ENCODE measurements at regions not wholly inside any gene's neighbourhood (a gene's known extent, or its start where the extent isn't known, plus 50 kb on each side); places are given as distances from the start of the nearest gene placed in this dataset.

DNA sequence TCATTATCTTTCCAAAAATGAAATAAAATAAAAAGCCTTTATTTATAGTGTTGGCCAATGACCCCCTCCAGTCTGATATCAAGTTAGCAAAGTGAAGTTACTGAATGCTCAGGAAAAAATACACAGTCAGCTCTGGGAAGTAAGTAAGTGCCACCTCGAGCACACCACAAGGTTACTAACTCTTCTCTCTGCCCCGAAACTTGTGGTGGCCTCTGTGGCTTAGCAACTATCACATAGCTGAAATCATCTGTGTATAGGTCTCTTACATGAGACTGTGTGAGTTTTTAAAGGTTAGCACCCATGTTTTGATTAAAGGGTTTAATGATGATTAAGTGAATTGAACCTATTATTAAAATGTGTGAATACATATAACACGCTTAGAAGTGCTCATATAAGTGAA, 161.4 kb upstream of the KLF4 start:
- TF ChIP-seq, protein P1, sequence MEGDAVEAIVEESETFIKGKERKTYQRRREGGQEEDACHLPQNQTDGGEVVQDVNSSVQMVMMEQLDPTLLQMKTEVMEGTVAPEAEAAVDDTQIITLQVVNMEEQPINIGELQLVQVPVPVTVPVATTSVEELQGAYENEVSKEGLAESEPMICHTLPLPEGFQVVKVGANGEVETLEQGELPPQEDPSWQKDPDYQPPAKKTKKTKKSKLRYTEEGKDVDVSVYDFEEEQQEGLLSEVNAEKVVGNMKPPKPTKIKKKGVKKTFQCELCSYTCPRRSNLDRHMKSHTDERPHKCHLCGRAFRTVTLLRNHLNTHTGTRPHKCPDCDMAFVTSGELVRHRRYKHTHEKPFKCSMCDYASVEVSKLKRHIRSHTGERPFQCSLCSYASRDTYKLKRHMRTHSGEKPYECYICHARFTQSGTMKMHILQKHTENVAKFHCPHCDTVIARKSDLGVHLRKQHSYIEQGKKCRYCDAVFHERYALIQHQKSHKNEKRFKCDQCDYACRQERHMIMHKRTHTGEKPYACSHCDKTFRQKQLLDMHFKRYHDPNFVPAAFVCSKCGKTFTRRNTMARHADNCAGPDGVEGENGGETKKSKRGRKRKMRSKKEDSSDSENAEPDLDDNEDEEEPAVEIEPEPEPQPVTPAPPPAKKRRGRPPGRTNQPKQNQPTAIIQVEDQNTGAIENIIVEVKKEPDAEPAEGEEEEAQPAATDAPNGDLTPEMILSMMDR (IDR thresholded peaks at IDR 0.05), result no peak
- no peak for TF ChIP-seq EZH2 (IDR thresholded peaks at IDR 0.05; ENCODE audit: borderline replicate concordance, insufficient read depth, low read depth, low read length, poor library complexity, severe bottlenecking)
- Mint-ChIP-seq H3K27ac (no peak overlapping the region), H3K4me3 (no peak overlapping the region), H3K4me1 (no peaks in the 10 kb centered on the region), H3K27me3 (peaks cover 13% of the 10 kb centered on the region), H3K9me3 (ENCODE audit: insufficient read depth) (no peaks in the 10 kb centered on the region)
- ChIA-PET CTCF (no interaction called here), POLR2A (no interaction called here)
- intact Hi-C loops (cut with micrococcal nuclease), result no loop called here
- no peaks in the 10 kb centered on the region for H3K4me1 ChIP-seq (ENCODE audit: control insufficient read depth in 2 of 2, insufficient read depth in 2 of 2, low read length in 2 of 2)
- no peaks in the 10 kb centered on the region for H3K36me3 ChIP-seq (replicated peaks in 1 of 2; ENCODE audit: control extremely low read depth in 1 of 2, control insufficient read depth in 1 of 2, extremely low read depth in 1 of 2, insufficient read depth in 2 of 2, low read length in 1 of 2)
- no peaks in the 10 kb centered on the region for H3K79me2 ChIP-seq (ENCODE audit: control insufficient read depth, insufficient read depth, low read length)
- H3K9me3 ChIP-seq (ENCODE audit: control extremely low read depth in 1 of 3, control insufficient read depth in 2 of 3, insufficient read depth in 1 of 3, low read length in 2 of 3), result no peaks in the 10 kb centered on the region
- no CpG with 5 or more reads among the region's 3 CpGs for WGBS (ENCODE audit: insufficient coverage)
- no peaks in the 10 kb centered on the region for H4K20me1 ChIP-seq (ENCODE audit: control insufficient read depth, insufficient read depth, low read length, poor library complexity, severe bottlenecking)
- H3K27me3 ChIP-seq (replicated peaks in 1 of 4; ENCODE audit: control extremely low read depth in 1 of 4, control insufficient read depth in 3 of 4, insufficient read depth in 4 of 4, low read length in 3 of 4), result peaks cover 0 to 8% (median 0%) of the 10 kb centered on the region in 4 experiments
- ATAC-seq (ENCODE audit: low read depth) (no peak), DNase-seq (no peak)
- H3K4me3 ChIP-seq (ENCODE audit: control extremely low read depth in 1 of 5, extremely low read depth in 1 of 5, insufficient read depth in 1 of 5, low read depth in 2 of 5, low read length in 4 of 5), result no peak overlapping the region
- no peak overlapping the region for H3K4me2 ChIP-seq (replicated peaks; ENCODE audit: low read depth, low read length, poor library complexity, severe bottlenecking)
- no peak overlapping the region for H2AFZ ChIP-seq (ENCODE audit: insufficient read depth, low read depth, low read length, poor library complexity, severe bottlenecking)
- H3K9ac ChIP-seq (ENCODE audit: low read length), result no peak overlapping the region
- no peak overlapping the region for H3K27ac ChIP-seq (ENCODE audit: low read length in 2 of 2)

DNA sequence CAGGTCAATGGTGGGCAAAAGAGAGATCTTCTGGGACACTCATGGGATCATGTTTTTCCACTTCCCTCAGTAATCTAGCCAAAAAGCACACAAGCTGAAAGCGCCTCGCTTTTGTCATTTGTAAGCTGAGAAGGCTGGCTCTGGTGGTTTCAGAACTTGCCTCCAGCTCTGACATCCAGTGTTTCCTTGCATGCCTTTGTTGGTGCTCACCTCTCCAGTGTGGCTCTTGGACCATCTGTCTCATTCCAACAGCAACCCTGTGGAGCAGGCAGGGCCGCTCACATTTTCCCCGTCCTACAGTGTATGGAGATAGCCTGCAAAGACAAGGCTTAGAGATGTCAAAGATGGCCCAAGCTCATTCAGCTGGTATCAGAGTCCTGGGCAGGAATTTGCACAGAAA, 160.8 kb upstream of the KLF4 start:
- Mint-ChIP-seq H3K4me1 (no peaks in the 10 kb centered on the region), H3K9me3 (ENCODE audit: insufficient read depth) (no peaks in the 10 kb centered on the region), H3K27me3 (peaks cover 16% of the 10 kb centered on the region), H3K27ac (no peak overlapping the region), H3K4me3 (no peak overlapping the region)
- no peaks in the 10 kb centered on the region for H3K9me3 ChIP-seq (ENCODE audit: control extremely low read depth in 1 of 3, control insufficient read depth in 2 of 3, insufficient read depth in 1 of 3, low read length in 2 of 3)
- H3K27me3 ChIP-seq (replicated peaks in 1 of 4; ENCODE audit: control extremely low read depth in 1 of 4, control insufficient read depth in 3 of 4, insufficient read depth in 4 of 4, low read length in 3 of 4), result peaks cover 0 to 8% (median 0%) of the 10 kb centered on the region in 4 experiments
- intact Hi-C loops (cut with micrococcal nuclease), result no loop called here
- H3K27ac ChIP-seq (ENCODE audit: low read length in 2 of 2), result no peak overlapping the region
- no peaks in the 10 kb centered on the region for H3K36me3 ChIP-seq (replicated peaks in 1 of 2; ENCODE audit: control extremely low read depth in 1 of 2, control insufficient read depth in 1 of 2, extremely low read depth in 1 of 2, insufficient read depth in 2 of 2, low read length in 1 of 2)
- ChIA-PET POLR2A (no interaction called here), CTCF (no interaction called here)
- H3K4me1 ChIP-seq (ENCODE audit: control insufficient read depth in 2 of 2, insufficient read depth in 2 of 2, low read length in 2 of 2), result no peaks in the 10 kb centered on the region
- no peak overlapping the region for H3K4me3 ChIP-seq (ENCODE audit: control extremely low read depth in 1 of 5, extremely low read depth in 1 of 5, insufficient read depth in 1 of 5, low read depth in 2 of 5, low read length in 4 of 5)
- no peak for TF ChIP-seq EZH2 (IDR thresholded peaks at IDR 0.05; ENCODE audit: borderline replicate concordance, insufficient read depth, low read depth, low read length, poor library complexity, severe bottlenecking)
- TF ChIP-seq, protein P1 (IDR thresholded peaks at IDR 0.05), result no peak
- DNase-seq, result no peak
- H3K79me2 ChIP-seq (ENCODE audit: control insufficient read depth, insufficient read depth, low read length), result no peaks in the 10 kb centered on the region
- no peak overlapping the region for H2AFZ ChIP-seq (ENCODE audit: insufficient read depth, low read depth, low read length, poor library complexity, severe bottlenecking)
- H3K4me2 ChIP-seq (replicated peaks; ENCODE audit: low read depth, low read length, poor library complexity, severe bottlenecking), result no peak overlapping the region
- no peaks in the 10 kb centered on the region for H4K20me1 ChIP-seq (ENCODE audit: control insufficient read depth, insufficient read depth, low read length, poor library complexity, severe bottlenecking)
- no peak overlapping the region for H3K9ac ChIP-seq (ENCODE audit: low read length)
- no peak for ATAC-seq (ENCODE audit: low read depth)
- 90% methylated on average over 3 of the region's 4 CpGs for WGBS (ENCODE audit: insufficient coverage)

Measured in B cell (primary cell).